GM21367 (cell line): ENCODE measurements at regions not wholly inside any gene's neighbourhood (a gene's known extent, or its start where the extent isn't known, plus 50 kb on each side); places are given as distances from the start of the nearest gene placed in this dataset.
"Not testable (repeated sequence)": the region's sequence is repeated elsewhere in the genome, so short reads cannot be mapped to it uniquely, and the experiment has no call there.

Experiments used
- ATAC-seq: cut with Tn5 transposase; IDR thresholded peaks from one replicate; pipeline ENCODE4 v1.9.1; 2021; ENCODE audit not compliant: unreplicated experiment

DNA sequence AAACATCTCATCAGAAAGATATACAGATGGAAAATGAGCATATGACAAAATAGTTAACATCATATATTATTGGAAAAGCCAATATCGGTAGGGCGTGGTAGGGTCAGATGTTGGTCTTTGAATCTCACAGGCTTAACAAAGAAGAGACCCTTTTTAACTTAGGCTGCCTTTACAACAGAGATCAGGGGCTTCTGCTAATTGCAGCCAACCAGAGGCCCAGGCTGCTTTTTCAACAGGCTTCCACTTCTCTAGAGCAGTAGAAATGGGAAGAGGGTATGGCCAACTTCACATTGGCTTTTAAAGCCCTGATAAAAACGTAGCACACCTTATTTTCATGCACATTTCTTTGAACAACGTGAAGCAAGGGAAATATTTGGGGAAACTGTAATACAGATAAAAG is 764.3 kb upstream of the CTNND2 start:
- ATAC-seq, result no peak

DNA sequence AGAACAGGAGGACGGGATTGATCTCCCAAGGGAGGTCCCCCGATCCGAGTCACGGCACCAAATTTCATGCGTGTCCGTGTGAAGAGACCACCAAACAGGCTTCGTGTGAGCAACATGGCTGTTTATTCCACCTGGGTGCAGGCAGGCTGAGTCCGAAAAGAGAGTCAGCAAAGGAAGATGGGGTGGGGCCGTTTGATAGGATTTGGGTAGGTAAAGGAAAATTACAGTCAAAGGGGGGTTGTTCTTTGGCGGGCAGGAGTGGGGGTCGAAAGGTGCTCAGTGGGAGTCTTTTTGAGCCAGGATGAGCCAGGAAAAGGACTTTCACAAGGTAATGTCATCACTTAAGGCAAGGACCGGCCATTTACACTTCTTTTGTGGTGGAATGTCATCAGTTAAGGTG is 763.6 kb upstream of the CTNND2 start:
- not testable (repeated sequence) for ATAC-seq

DNA sequence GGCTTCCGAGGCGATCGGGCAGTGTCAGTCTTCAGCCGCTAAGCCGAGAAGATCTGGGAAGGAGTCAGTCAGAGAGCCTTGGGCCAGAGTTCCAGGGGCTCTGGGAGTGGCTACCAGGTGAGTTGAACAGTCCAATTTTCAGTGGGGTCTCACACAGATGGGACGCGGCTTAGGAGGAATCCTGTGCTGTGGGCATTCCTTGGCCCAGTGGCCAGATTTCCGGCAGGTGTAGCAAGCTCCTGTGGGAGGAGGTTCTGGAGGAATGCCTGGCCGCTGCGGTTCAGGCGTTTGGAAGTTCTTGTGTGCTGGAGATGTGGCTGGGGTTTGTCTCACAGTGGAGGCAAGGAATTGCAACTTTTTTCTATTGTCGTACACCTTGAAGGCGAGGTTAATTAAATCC is 761.5 kb upstream of the CTNND2 start:
- ATAC-seq, result not testable (repeated sequence)

DNA sequence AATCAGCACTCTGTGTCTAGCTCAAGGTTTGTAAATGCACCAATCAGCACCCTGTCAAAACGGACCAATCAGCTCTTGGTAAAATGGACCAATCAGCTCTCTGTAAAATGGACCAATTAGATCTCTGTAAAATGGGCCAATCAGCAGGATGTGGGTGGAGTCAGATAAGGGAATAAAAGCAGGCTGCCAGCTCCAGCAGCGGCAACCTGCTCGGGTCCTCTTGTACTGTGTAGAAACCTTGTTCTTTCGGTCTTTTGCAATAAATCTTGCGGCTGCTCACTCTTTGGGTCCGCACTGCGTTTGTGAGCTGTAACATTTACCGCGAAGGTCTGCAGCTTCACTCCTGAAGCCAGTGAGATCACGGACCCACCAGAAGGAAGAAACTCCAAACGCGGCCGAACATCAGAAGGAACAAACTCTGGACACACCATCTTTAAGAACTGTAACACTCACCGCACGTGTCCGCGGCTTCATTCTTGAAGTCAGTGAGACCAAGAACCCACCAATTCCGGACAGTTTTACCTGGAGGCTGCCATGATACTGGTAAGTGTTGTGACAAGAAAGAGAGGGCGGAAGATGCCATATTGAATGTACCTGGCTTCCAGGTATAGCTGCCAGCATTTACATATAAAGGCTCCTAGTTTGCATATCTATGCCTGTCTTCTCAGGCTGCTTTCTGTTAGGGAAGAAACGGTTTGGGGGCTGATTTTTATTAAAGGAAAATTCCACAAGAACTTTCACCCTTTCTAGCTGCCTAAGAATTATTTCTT is 758.5 kb upstream of the CTNND2 start:
- no peak for ATAC-seq

DNA sequence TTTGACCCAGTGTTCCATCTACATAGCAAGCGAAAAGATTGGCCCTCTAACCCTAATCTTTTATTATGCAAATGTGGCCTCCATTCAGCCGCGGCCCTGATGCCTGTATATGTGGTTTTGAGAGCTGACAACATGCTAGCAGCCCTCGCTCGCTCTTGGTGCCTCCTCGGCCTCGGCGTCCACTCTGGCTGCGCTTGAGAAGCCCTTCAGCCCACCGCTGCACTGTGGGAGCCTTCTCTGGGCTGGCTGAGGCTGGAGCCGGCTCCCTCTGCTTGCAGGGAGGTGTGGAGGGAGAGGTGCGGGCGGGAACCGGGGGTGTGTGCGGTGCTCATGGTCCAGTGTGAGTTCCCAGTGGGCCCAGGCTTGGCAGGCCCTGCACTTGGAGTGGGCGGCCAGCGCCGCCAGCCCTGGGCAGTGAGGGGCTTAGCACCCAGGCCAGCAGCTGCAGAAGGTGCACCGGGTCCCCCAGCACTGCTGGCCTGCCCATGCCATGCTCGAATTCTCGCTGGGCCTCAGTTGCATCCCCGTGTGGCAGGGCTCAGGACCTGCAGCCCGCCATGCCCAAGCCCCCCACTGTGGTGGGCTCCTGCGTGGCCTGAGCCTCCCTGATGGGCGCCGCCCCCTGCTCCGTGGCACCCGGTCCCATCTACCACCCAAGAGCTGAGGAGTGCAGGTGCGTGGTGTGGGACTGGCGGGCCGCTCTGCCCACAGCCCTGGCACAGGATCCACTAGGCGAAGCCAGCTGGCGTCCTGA is 757.5 kb upstream of the CTNND2 start:
- ATAC-seq, result no peak

DNA sequence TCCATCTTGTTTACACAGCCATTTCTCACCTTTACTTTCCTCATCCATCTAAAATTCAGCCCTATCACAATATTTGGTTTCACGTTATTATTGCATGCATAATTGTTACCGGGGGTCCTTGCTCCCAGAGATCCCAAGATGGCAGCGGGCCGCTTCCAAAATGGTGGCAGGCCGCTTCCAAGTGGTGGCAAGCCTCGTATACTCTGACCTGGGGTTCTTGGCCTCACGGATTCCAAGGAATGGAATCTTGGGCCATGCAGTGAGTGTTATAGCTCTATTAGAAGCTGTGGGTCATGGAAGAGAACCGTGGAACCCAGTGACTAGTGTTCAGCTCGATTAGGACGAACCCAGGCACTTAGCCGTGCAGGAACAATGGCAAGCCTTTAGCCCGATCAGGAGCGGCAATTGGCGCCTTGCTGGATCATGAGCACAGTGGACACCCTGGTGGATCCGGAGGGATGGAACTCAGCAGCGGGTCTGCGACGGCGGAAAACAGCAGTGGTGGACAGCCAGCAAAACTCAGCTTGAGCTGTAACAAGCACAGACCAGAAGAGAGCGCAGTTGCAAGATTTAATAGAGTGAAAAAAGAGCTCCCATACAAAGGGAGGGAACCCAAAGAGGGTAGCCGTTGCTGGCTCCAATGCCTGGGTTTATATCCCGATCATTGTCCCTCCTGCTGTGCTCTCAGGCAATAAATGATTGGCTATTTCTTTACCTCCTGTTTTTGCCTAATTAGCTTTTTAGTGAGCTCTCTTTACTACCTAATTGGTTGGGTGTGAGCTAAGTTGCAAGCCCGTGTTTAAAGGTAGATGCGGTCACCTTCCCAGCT is 756.2 kb upstream of the CTNND2 start:
- not testable (repeated sequence) for ATAC-seq

DNA sequence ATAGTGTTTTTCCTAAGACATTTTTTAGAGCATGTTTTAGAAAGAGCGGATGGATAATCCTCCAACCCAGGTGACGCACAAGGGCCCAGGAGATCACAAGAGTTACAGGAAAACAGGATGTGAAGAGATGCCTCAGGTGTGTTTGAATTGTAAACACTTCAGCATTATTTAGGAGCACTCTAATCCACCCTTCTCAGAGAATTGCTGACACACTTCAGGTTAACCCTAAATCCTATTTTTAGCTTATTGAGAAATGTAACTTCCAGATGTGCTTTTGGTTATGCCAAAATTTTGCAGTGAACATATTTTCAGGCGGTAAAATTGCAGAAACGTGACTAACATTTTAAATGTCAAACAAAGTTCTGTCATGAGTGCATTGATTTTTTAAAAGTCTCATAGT is 755.4 kb upstream of the CTNND2 start:
- ATAC-seq, result no peak

DNA sequence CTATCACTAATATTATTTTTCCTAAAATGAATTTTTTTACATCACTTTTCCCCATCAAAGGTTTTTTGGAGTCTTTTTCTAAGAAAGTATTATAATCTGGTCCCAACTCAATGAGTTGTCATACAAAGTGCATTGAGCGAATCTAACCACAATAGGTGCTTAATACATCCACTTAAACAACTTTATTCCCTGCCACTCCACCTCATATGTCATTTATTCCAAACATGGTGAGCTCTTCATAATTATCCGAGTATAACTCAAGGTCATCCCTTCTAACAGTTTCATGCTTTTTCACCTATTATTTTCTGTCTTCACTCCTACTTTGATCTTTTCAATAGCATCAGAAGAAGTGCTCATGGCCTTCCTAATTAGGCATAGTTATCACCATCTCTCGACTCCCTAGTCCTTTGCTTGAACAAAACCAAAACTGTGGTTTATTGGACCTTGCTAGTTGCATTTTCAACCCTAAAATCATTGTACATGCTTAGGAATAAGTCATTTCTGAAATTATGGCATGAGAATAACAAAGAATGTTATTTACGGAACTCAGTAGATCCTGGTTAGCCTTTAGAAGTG is 754.7 kb upstream of the CTNND2 start:
- ATAC-seq, result no peak

DNA sequence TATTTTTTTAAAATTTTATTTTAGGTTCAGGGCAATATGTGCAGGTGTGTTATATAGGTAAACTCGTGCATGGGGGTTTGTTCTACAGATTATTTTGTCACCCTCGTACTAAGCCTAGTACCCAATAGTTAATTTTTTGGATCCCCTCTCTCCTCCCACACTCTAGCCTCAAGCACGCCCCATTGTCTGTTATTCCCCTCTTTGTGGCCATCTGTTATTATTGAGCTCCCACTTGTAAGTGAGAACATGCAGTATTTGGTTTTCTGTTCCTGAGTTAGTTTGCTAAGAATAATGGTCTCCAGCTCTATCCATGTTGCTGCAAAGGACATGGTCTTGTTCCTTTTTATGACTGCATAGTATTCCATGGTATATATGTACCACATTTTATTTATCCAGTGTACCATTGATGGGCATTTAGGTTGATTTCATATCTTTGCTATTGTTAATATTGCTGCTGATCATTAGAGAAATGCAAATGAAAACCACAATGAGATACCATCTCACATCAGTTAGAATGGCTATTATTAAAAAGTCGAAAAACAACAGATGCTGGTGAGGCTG is 753.7 kb upstream of the CTNND2 start:
- ATAC-seq, result not testable (repeated sequence)

DNA sequence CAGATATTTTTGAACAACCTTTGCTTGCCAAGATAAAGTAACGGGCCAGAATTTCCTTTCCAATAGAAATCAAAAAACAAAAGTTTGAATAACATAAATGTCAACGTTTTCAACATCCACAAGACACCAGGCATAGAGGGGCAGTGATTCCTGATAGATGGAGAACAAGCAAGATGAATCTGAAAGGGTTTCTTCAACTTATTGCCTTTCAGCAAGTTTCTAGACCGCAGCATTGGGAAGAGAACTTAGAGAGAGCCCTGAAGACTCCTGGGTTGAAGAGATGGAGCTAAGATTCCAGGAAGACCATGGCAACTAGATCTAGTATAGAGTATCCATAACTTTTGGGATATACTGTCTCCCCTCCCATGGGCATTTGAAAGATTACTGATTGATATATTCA is 751.4 kb upstream of the CTNND2 start:
- ATAC-seq, result no peak

DNA sequence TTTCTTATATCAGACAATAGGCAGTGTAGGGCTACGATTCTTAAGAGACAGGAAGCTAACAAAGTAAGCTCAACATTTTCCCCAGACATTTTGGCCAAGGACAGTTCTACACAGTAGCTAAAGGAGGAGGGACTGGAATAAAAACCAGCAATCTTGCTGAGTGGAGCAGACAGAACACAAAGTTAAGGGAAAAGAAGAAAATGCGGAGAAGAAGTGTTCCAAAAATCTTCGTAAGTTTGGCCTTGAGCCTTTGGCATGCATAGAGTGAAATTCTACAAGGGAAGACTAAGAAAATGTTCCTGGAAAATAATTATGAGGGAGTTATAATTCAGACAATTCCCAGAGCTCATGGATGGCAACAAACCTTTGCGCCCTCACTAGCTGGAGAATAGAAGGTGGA is 748.0 kb upstream of the CTNND2 start:
- ATAC-seq, result no peak

DNA sequence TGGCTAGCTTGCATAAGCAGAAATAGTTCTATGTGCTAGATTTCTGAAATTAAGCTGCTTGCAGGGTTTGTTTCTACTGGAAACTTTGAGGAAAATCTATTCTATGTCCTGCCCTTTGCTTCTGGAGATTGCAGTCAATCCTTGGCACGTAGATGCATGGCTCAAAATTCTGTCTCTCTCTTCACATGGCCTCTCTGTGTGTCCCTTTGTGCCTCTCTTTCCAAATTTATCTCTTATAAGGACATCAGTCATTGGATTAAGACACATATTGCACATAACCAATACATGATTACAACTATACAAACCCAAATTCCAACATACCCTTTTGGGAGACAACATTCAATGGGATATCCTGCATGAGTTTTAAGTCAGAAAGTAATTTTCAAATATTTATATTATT is 744.3 kb upstream of the CTNND2 start:
- no peak for ATAC-seq

DNA sequence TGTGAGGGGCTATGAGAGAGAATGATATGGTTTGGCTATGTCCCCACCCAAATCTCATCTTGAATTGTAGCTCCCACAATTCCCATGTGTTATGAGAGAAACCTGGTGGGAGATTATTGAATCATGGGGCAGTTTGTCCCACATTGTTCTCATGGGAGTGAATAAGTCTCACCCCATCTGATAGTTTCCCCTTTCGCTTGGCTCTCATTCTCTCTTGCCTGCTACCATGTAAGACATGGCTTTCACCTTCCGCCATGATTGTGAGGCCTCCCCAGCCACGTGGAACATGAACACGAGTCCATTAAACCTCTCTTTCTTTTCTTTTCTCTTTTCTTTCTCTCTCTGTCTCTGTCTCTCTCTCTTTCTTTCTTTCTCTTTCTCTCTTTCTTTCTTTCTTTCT is 743.4 kb upstream of the CTNND2 start:
- no peak for ATAC-seq

DNA sequence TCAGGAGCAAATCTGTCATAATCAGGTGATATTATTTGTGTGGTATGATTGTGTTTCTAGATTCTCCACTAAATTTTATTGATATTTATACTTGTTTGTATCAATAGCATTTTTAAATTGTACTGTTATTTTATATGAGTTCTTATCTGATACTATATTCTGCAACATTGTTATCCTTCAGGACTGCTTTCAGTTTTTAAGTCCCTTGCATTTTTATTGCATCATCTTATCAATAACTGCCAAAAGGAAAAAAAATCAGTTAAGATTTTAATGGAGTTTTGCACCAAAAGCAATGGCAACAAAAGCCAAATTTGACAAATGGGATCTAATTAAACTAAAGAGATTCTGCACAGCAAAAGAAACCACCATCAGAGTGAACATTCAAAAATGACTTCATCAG is 741.3 kb upstream of the CTNND2 start:
- ATAC-seq, result no peak

DNA sequence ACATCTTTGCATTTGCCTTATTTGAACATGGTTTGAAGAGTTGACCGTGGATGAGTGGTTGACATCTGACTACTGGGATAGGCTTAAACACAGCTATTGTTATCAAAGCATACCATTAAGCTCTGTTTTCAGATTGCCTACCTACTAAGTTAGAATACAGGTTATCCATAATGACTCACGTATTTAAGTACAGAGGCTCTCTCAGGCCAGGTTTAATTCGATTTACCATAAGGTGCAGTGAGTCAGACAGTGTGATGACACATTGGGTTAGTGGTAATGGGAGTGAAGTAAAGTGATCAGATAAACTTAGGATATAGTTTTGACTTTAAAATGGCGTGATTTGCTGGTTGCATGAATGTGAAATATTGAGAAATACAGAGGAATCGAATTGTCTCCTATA is 732.0 kb upstream of the CTNND2 start:
- ATAC-seq, result no peak

DNA sequence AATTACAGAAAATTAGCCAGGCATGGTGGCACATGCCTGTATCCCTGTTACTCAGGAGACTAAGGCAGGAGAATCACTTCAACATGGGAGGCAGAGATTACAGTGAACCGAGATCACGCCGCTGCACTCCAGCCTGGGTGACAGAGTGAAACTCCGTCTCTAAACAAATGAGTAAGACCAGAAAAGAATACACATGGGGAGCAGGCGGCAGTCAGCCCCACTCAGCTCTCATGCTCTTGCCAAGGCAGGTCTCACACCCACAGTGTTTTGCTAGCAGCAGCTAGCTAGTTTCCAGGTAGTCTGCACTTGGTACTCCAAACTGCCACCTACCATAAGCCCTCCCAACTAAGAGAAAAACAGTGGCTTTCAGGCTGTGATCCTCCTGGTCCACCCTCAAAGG is 722.3 kb upstream of the CTNND2 start:
- ATAC-seq, result no peak

DNA sequence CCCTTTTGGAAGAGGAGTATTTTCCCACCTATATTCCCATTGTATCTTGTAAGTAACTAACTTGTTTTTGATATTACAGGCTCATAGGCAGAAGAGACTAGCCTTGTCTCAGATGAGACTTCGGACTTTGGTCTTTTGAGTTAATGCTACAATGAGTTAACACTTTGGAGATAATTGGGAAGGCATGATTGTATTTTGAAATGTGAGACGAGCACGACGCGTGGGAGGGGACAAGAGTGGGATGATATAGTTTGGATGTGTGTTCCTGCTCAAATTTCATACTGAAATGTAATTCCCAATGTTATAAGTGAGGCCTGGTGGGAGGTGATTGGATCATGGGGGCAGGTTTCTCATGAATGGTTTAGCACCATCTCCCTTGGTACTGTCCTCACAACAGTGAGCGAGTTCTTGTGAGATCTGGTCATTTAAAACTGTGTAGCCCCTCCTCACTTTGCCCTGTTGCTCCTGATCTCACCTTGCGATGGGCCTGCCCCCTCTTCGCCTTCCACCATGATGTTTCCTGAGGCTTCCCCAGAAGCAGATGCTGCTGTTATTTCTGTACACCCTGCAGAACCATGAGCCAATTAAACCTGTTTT is 721.5 kb upstream of the CTNND2 start:
- no peak for ATAC-seq

DNA sequence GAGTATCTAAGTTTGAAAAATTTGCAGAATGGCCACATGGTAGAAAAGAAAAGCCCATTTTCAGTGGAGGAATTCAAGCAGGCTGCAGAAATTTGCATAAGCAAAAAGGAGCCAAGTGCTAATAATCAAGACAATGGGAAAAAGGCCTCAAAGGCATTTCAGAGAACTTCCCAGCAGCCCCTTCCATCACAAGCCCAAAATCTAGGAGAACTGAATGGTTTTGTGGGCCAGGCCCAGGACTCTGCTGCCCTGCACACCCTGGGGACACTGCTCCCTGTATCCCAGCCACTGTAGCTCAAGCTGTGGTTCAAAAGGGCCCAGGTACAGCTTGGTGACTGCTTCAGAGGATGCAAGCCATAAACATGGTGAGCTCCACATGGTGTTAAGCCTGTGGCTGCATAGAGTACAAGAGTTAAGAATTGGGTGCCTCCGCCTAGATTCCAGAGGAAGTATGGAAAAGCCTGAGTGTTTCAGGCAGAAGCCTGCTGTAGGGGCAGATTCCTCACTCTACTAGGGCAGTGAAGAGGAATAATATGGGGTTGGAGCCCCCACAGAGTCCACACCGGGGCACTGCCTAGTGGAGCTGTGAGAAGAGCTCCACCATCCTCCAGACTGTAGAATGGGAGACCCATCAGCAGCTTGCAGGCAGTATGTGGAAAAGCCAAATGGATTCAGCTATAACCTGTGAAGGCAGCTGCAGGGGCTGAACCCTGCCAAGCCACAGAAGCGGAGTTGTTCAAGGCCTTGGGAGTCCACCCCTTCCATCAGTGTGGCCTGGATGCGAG is 720.7 kb upstream of the CTNND2 start:
- ATAC-seq, result no peak

DNA sequence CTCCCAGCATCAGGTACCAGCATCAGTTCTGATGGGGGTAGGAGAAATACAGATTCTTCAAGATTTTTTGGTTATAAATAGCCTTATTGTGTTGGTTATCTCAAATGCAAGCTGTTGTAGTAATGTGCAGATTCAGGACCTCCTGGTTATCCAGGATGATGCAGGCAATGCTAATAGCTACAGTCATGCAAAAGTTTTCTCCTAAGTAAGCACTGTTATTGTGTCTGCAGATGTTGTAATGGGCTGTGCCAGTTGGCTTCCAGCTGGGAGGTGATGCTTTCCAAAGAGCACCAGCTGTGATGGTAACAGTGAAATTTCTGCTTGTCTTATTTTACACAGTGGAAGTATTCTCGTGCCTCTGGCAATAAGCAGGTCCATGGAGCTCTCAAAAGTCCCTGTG is 719.2 kb upstream of the CTNND2 start:
- ATAC-seq, result no peak

DNA sequence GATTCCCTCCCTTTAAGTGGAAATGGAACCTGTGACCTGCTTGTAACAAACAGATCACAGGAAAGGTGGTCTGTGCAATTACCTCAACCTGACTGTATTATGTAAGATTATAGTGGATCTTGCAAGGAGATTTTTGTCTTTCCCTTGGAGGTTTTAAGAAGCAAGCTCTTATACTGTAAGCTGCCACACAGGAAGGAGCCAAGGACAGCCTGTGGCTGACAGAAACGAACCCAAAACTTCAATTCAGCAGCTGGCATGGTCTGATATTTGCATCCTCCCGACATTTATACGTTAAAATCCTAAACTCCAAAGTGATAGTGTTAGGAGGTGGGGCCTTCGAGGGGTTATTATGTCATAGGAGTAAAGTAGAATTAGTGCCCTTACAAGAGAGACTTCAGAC is 711.8 kb upstream of the CTNND2 start:
- no peak for ATAC-seq
